ENCODE measurements at regions not wholly inside any gene's neighbourhood (a gene's known extent, or its start where the extent isn't known, plus 50 kb on each side); places are given as distances from the start of the nearest gene placed in this dataset.

DNA sequence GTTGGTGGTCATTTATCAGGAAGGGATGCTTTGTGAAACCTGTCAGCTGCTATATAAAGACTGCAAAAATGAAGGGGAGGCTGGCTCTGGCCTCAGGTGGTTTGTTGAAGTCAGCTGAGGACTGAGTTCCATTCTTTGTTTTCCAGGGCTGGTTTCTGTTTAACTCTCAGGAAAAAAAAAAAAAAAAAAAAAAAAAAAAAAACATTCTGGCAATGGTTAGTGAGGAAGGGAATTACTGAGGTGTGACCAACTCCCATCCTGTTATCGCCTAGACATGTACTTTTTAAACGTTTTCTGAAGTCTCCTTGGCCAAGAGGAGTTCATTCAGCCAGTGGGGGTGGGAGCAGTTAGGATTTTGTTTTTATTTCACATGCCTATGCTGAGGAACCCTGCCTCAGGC, 316.3 kb downstream of the OXSM start:
- Histone ChIP-seq H3K36me3 (ENCODE audit: control insufficient read depth in 2 of 2, extremely low read depth in 1 of 2, insufficient read depth in 2 of 2, low read length in 2 of 2) (no peaks in the 10 kb centered on the region), H3K9me1 (replicated peaks; ENCODE audit: control insufficient read depth, extremely low read depth, insufficient read depth, low read length) (no peaks in the 10 kb centered on the region), H3K27ac (ENCODE audit: insufficient read depth, low read depth, low read length) (no peak overlapping the region), H2AFZ (ENCODE audit: low read depth, low read length) (no peak overlapping the region), H3K9me3 (replicated peaks; ENCODE audit: control insufficient read depth, insufficient read depth, low read length) (peaks cover 2% of the 10 kb centered on the region), H3K27me3 (ENCODE audit: control insufficient read depth in 2 of 2, insufficient read depth in 2 of 2, low read length in 2 of 2) (no peaks in the 10 kb centered on the region), H3K4me1 (ENCODE audit: control insufficient read depth, extremely low read depth, insufficient read depth, low read length) (no peaks in the 10 kb centered on the region), H4K20me1 (replicated peaks; ENCODE audit: control insufficient read depth, extremely low read depth, insufficient read depth, low read length) (no peaks in the 10 kb centered on the region), H3K4me2 (ENCODE audit: insufficient read depth, low read length) (no peak overlapping the region), H3K79me2 (ENCODE audit: control insufficient read depth, insufficient read depth, low read length) (no peaks in the 10 kb centered on the region), H3K4me3 (replicated peaks in 1 of 3; ENCODE audit: insufficient read depth in 1 of 3, low read depth in 1 of 3, low read length in 3 of 3) (no peak overlapping the region), H3K9ac (replicated peaks; ENCODE audit: extremely low read depth, insufficient read depth, low read length) (no peak overlapping the region)
- FAIRE-seq (no peak), DNase-seq (ENCODE audit: low read depth, low spot score) (no peak)
- dilution Hi-C loops (cut with MboI; ENCODE audit: extremely low pct_ligation_motif_present, low sequenced_read_pairs) = no loop called here
- POLR2A ChIA-PET = no interaction called here
- intact Hi-C loops (cut with micrococcal nuclease) = no loop called here
- CTCF ChIA-PET = no interaction called here
- BruUV-seq (replicated peaks) = no TSS peak
- TF ChIP-seq GATA2 (IDR thresholded peaks at IDR 0.05; ENCODE audit: insufficient read depth, insufficient read length, low read depth, low read length) (no peak), POLR2AphosphoS5 (IDR thresholded peaks at IDR 0.05; ENCODE audit: insufficient read depth, low read depth, low read length) (no peak), EZH2 (IDR thresholded peaks at IDR 0.05; ENCODE audit: borderline replicate concordance, low read depth, low read length, severe bottlenecking) (no peak), POLR2A (IDR thresholded peaks at IDR 0.05; ENCODE audit: low read depth, low read length) (no peak), MYC (IDR thresholded peaks at IDR 0.05; ENCODE audit: low read depth, low read length) (no peak), FOS (IDR thresholded peaks at IDR 0.05; ENCODE audit: borderline replicate concordance, insufficient read depth, low read length) (no peak), JUN (IDR thresholded peaks at IDR 0.05; ENCODE audit: borderline replicate concordance, insufficient read depth, insufficient read length, low read depth) (no peak)
- TF ChIP-seq, protein P1, sequence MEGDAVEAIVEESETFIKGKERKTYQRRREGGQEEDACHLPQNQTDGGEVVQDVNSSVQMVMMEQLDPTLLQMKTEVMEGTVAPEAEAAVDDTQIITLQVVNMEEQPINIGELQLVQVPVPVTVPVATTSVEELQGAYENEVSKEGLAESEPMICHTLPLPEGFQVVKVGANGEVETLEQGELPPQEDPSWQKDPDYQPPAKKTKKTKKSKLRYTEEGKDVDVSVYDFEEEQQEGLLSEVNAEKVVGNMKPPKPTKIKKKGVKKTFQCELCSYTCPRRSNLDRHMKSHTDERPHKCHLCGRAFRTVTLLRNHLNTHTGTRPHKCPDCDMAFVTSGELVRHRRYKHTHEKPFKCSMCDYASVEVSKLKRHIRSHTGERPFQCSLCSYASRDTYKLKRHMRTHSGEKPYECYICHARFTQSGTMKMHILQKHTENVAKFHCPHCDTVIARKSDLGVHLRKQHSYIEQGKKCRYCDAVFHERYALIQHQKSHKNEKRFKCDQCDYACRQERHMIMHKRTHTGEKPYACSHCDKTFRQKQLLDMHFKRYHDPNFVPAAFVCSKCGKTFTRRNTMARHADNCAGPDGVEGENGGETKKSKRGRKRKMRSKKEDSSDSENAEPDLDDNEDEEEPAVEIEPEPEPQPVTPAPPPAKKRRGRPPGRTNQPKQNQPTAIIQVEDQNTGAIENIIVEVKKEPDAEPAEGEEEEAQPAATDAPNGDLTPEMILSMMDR (IDR thresholded peaks at IDR 0.05; ENCODE audit: extremely low read depth in 1 of 2, insufficient read depth in 1 of 2, low read depth in 1 of 2, low read length in 2 of 2) = no peak
- TF ChIP-seq, protein P2, sequence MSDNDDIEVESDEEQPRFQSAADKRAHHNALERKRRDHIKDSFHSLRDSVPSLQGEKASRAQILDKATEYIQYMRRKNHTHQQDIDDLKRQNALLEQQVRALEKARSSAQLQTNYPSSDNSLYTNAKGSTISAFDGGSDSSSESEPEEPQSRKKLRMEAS (IDR thresholded peaks at IDR 0.05; ENCODE audit: insufficient read depth, insufficient read length) = no peak

All from endothelial cell of umbilical vein (primary cell).